Bronchial epithelial cell (primary cell): ENCODE measurements at regions not wholly inside any gene's neighbourhood (a gene's known extent, or its start where the extent isn't known, plus 50 kb on each side); places are given as distances from the start of the nearest gene placed in this dataset.

Source experiments
- DNase-seq: peaks from one replicate; pipeline ENCODE4 v3.0.0-alpha.2; 2010; ENCODE audit warnings: low read depth
- FAIRE-seq: peaks from 2 replicates; lab custom pipeline; 2011; peaks lifted over from hg19 to GRCh38; lab: Jason Lieb, UNC
- H3K27me3 ChIP-seq: 2 replicates; pipeline ENCODE4 v1.5.1; 2011; ENCODE audit warnings: low read length; ENCODE audit not compliant: control insufficient read depth, insufficient read depth
- H3K36me3 ChIP-seq: 2 replicates; pipeline ENCODE4 v1.5.1; 2011; ENCODE audit warnings: low read length; ENCODE audit not compliant: control insufficient read depth, insufficient read depth
- H3K4me3 ChIP-seq: 2 replicates; pipeline ENCODE4 v1.5.1; 2011; ENCODE audit warnings: mild to moderate bottlenecking, low read depth, low read length, control low read depth
- CTCF ChIP-seq: IDR thresholded peaks from 2 replicates; pipeline ENCODE4 v1.5.1; 2011; ENCODE audit warnings: mild to moderate bottlenecking, moderate library complexity, low read length, control low read depth, inconsistent platforms; ENCODE audit not compliant: insufficient read depth, severe bottlenecking

- FAIRE-seq: no peak
- H3K4me3 ChIP-seq: no peak overlapping the region
- no peaks in the 10 kb centered on the region for H3K27me3 ChIP-seq
- H3K36me3 ChIP-seq: no peaks in the 10 kb centered on the region
- TF ChIP-seq CTCF: no peak
- no peak for DNase-seq
Measured at GRCh38 chr2:150883613-150883895, 378.1 kb downstream of the RBM43 start.

- DNase-seq (no peak), FAIRE-seq (no peak)
- no peaks in the 10 kb centered on the region for H3K27me3 ChIP-seq
- H3K36me3 ChIP-seq: no peaks in the 10 kb centered on the region
- no peak overlapping the region for H3K4me3 ChIP-seq
- no peak for TF ChIP-seq CTCF
Measured at GRCh38 chr2:150882751-150883612, 378.7 kb downstream of the RBM43 start.

DNA sequence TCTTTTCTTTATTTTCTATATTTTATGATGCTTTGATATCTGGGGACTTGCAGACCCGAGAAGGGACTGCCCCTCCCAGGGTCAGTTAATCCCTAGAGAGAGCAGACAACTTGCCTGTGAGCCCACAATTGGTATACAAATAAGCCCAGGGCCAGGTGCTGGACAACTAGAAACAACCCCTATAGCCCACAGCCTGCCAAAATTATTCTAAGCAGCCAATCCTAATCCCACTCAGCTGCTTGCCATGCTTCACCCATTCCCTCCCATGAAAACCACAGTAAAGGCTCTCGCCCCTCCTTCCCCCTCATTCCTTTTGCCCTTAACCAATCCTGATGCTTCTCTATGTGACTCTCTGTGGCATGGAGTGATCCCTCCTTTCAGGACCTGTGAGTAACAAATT, 380.7 kb downstream of the RBM43 start:
- Histone ChIP-seq H3K27me3 (no peaks in the 10 kb centered on the region), H3K36me3 (no peaks in the 10 kb centered on the region), H3K4me3 (no peak overlapping the region)
- no peak for TF ChIP-seq CTCF
- no peak for FAIRE-seq
- DNase-seq: no peak

DNA sequence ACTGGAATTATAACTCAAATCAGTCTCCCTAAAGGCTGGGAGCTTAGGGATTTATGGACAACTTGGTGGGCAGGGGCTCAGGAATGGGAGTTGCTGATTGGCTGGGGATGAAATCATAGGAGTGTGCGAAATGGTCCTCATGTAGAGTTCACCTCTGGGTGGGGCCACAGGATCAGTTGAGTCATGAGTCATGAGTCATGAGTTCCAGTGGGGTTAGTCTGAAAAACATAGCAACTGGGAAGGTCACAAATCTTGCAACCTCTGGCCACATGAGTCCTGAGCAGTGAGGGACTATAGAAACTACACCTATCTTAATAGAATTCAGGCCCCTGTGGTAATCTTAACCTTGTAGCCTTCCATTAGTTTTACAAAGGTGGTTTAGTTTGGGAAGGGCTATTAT, 383.3 kb downstream of the RBM43 start:
- FAIRE-seq (no peak), DNase-seq (peak; percentile 84)
- no peak for TF ChIP-seq CTCF
- Histone ChIP-seq H3K4me3 (no peak overlapping the region), H3K36me3 (no peaks in the 10 kb centered on the region), H3K27me3 (no peaks in the 10 kb centered on the region)

GRCh38 chr2:150876251-150876950, 385.3 kb downstream of the RBM43 start:
- H3K36me3 ChIP-seq: no peaks in the 10 kb centered on the region
- TF ChIP-seq CTCF: no peak
- no peak overlapping the region for H3K4me3 ChIP-seq
- FAIRE-seq (no peak), DNase-seq (no peak)
- H3K27me3 ChIP-seq: no peaks in the 10 kb centered on the region
